K562 (cell line): ENCODE measurements at regions not wholly inside any gene's neighbourhood (a gene's known extent, or its start where the extent isn't known, plus 50 kb on each side); places are given as distances from the start of the nearest gene placed in this dataset.

Experiments used
- ATAC-seq: fragments of 200-7000 bp; cut with Tn5 transposase; 3 replicates; pipeline ENCODE4 v1.9.1; 2020; ENCODE audit warnings: moderate library complexity
- BruUV-seq: library from RNA; stranded (reverse); fragments of 400-500 nt; replicated peaks from 2 replicates; lab custom pipeline; 2021; lab: Mats Ljungman, UMichigan
- CTCF ChIA-PET: fragments of 300-600 bp; formaldehyde crosslinking; extraction: SDS; loops from one replicate; lab custom pipeline; 2021; ENCODE audit warnings: low intra/inter-chr PET ratio; lab: Yijun Ruan, JAX
- POLR2A ChIA-PET: fragments of 300-600, 350-650 bp; sonication (Branson Sonifier 250); formaldehyde crosslinking; extraction: SDS; loops from one replicate; lab custom pipeline; 2021; ENCODE audit warnings: antibody characterized with exemption, inconsistent platforms; lab: Yijun Ruan, JAX
- DNase-seq, 4 experiments: peaks; one replicate each; pipeline versions ENCODE4 v3.0.0 to v3.0.0-alpha.2; 2011 to 2018; ENCODE audit warnings: low spot score in 3 of 4, mixed read lengths in 3 of 4; ENCODE audit errors: extremely low read depth in 1 of 4
- FAIRE-seq: peaks from 2 replicates; lab custom pipeline; 2011; peaks lifted over from hg19 to GRCh38; lab: Jason Lieb, UNC
- H2AFZ ChIP-seq: 2 replicates; pipeline ENCODE4 v1.6.0; 2011; ENCODE audit warnings: low read depth, low read length, control low read depth, inconsistent platforms
- H3K27ac ChIP-seq: fragments of 200-600 bp; 3 replicates; pipeline ENCODE4 v1.8.0; 2011; ENCODE audit warnings: low read depth, mild to moderate bottlenecking, control low read depth, inconsistent platforms, low read length, moderate library complexity, mixed read lengths; ENCODE audit errors: extremely low read depth
- H3K27me3 ChIP-seq, 2 experiments: fragments of 300-600 bp in 1 of 2; 2 replicates in 1 of 2; 3 replicates in 1 of 2; pipeline versions ENCODE4 v1.6.0 to v1.8.0; 2011; ENCODE audit warnings: inconsistent platforms in 2 of 2, low read length in 2 of 2, mild to moderate bottlenecking in 1 of 2, mixed read lengths in 1 of 2, moderate library complexity in 1 of 2; ENCODE audit not compliant: control insufficient read depth in 2 of 2, insufficient read depth in 2 of 2
- H3K36me3 ChIP-seq: fragments of 300-600 bp; 3 replicates; pipeline ENCODE4 v1.8.0; 2011; ENCODE audit warnings: mild to moderate bottlenecking, low read length, inconsistent platforms; ENCODE audit not compliant: control insufficient read depth, insufficient read depth
- H3K4me1 ChIP-seq, 2 experiments: fragments of 200-600 bp in 1 of 2; replicated peaks in 1 of 2; 2 replicates in 1 of 2; 3 replicates in 1 of 2; pipeline versions ENCODE4 v1.5.1 to v1.8.0; 2011; ENCODE audit warnings: inconsistent platforms in 2 of 2, low read length in 2 of 2, mild to moderate bottlenecking in 1 of 2, mixed read lengths in 1 of 2, moderate library complexity in 1 of 2; ENCODE audit not compliant: control insufficient read depth in 2 of 2, insufficient read depth in 2 of 2
- H3K4me2 ChIP-seq: 2 replicates; pipeline ENCODE4 v1.6.1; 2011; ENCODE audit warnings: low read length, control low read depth, inconsistent platforms, mixed read lengths; ENCODE audit not compliant: insufficient read depth
- H3K4me3 ChIP-seq: fragments of 200-600 bp; sonication (generic), shearing (Covaris generic); 2 replicates; pipeline ENCODE4 v1.5.1; 2016; ENCODE audit warnings: control low read depth, inconsistent platforms
- H3K79me2 ChIP-seq: fragments of 200-600 bp; 3 replicates; pipeline ENCODE4 v1.8.0; 2011; ENCODE audit warnings: low read length, inconsistent platforms; ENCODE audit not compliant: control insufficient read depth, insufficient read depth
- H3K9ac ChIP-seq, 2 experiments: 2 replicates each; pipeline versions ENCODE4 v1.6.0 to v1.6.1; 2011; ENCODE audit warnings: low read depth in 2 of 2, low read length in 2 of 2, control low read depth in 1 of 2, inconsistent platforms in 1 of 2, mild to moderate bottlenecking in 1 of 2, mixed read lengths in 1 of 2; ENCODE audit not compliant: insufficient read depth in 1 of 2
- H3K9me1 ChIP-seq: one replicate; pipeline ENCODE4 v1.6.0; 2011; ENCODE audit warnings: inconsistent platforms, mild to moderate bottlenecking, low read length, moderate library complexity; ENCODE audit not compliant: control insufficient read depth, insufficient read depth
- H3K9me3 ChIP-seq: replicated peaks from 2 replicates; pipeline ENCODE4 v1.5.1; 2011; ENCODE audit warnings: low read depth, low read length, inconsistent platforms; ENCODE audit not compliant: control insufficient read depth, insufficient read depth
- H4K20me1 ChIP-seq: replicated peaks from 2 replicates; pipeline ENCODE4 v1.6.1; 2011; ENCODE audit warnings: low read length, inconsistent platforms, mixed read lengths; ENCODE audit not compliant: control insufficient read depth, insufficient read depth
- BRF1 ChIP-seq: IDR thresholded peaks from 3 replicates; pipeline ENCODE4 v1.6.1; 2011; ENCODE audit warnings: borderline replicate concordance, mild to moderate bottlenecking; ENCODE audit not compliant: insufficient read length; ENCODE audit errors: extremely low read depth
- DNMT1 ChIP-seq: fragments of 450-650 bp; IDR thresholded peaks from 2 replicates; pipeline ENCODE4 v1.6.1; 2016; ENCODE audit warnings: antibody characterized with exemption, mild to moderate bottlenecking
- JUND ChIP-seq, 2 experiments: IDR thresholded peaks; 2 replicates in 1 of 2; 3 replicates in 1 of 2; pipeline ENCODE4 v1.6.1; 2011; ENCODE audit warnings: borderline replicate concordance in 2 of 2, low read depth in 2 of 2, low read length in 2 of 2, improper control_type of control experiment in 1 of 2, missing biosample characterization in 1 of 2, missing genetic modification characterization in 1 of 2, missing genetic modification reagents in 1 of 2
- KAT7 ChIP-seq: sonication (generic); formaldehyde crosslinking; IDR thresholded peaks from 2 replicates; pipeline ENCODE4 v1.8.0; 2022; ENCODE audit warnings: missing genetic modification reagents, mild to moderate bottlenecking, borderline replicate concordance
- KDM4B ChIP-seq, 2 experiments: fragments of 450-650 bp in 1 of 2; sonication (generic) in 1 of 2; IDR thresholded peaks; 2 replicates each; pipeline ENCODE4 v1.6.1; 2016 to 2017; ENCODE audit warnings: borderline replicate concordance in 2 of 2, antibody characterized with exemption in 1 of 2, low read depth in 1 of 2, mild to moderate bottlenecking in 1 of 2
- MXI1 ChIP-seq: IDR thresholded peaks from 2 replicates; pipeline ENCODE4 v1.6.1; 2011; ENCODE audit warnings: low read depth, mild to moderate bottlenecking, improper control_type of control experiment, low read length
- PRPF4 ChIP-seq: fragments of 200-400 bp; formaldehyde crosslinking; IDR thresholded peaks from one replicate; pipeline ENCODE4 v1.6.1; 2017; ENCODE audit warnings: low read length, low read depth, mild to moderate bottlenecking; ENCODE audit not compliant: insufficient read depth, poor library complexity, severe bottlenecking
- PTTG1 ChIP-seq: fragments of 450-650 bp; IDR thresholded peaks from 2 replicates; pipeline ENCODE4 v1.6.1; 2016; ENCODE audit warnings: low read depth, mild to moderate bottlenecking, missing genetic modification characterization, missing compliant biosample characterization
- RBFOX2 ChIP-seq: fragments of 200-400 bp; formaldehyde crosslinking; IDR thresholded peaks from 2 replicates; pipeline ENCODE4 v1.6.1; 2017; ENCODE audit warnings: low read depth, mild to moderate bottlenecking, low read length, moderate library complexity
- TFAP4 ChIP-seq: sonication (generic); formaldehyde crosslinking; IDR thresholded peaks from 2 replicates; pipeline ENCODE4 v1.8.0; 2022; ENCODE audit warnings: missing genetic modification reagents, mild to moderate bottlenecking, moderate library complexity, borderline replicate concordance
- ZNF24 ChIP-seq: fragments of 450-650 bp; IDR thresholded peaks from 2 replicates; pipeline ENCODE4 v1.6.1; 2016
- ZNF551 ChIP-seq: fragments of 250-450 bp; sonication (Bioruptor Pico); IDR thresholded peaks from 2 replicates; pipeline ENCODE4 v1.5.0; 2021; ENCODE audit warnings: mild to moderate bottlenecking, moderate library complexity
- ZNF778 ChIP-seq: fragments of 450-650 bp; formaldehyde crosslinking; IDR thresholded peaks from 2 replicates; pipeline ENCODE4 v1.4.0; 2020; ENCODE audit warnings: mild to moderate bottlenecking, moderate library complexity
- ZNF830 ChIP-seq: fragments of 250-450 bp; sonication (Bioruptor Pico); IDR thresholded peaks from 2 replicates; pipeline ENCODE4 v1.5.0; 2021; ENCODE audit warnings: mild to moderate bottlenecking
- WGBS: fragments of 100-300 bp; shearing (Covaris generic); methylation state at CpG from one replicate; pipeline ENCODE4 v1.1.6; 2016; ENCODE audit warnings: low coverage, mixed read lengths; ENCODE audit not compliant: insufficient coverage; ENCODE audit errors: missing lambda C conversion rate; 5-methylcytosine and 5-hydroxymethylcytosine counted together
- in situ Hi-C: fragments of 300-500 bp; cut with MboI; formaldehyde crosslinking; loops from 4 replicates; pipeline ENCODE4 v1.15.0; 2018; ENCODE audit warnings: inconsistent platforms, mixed read lengths
- intact Hi-C: fragments of 100-400 bp; cut with micrococcal nuclease; formaldehyde crosslinking; loops from 2 replicates; pipeline ENCODE4 v1.14.2; 2022

- Histone ChIP-seq H3K9me1 (no peaks in the 10 kb centered on the region), H3K36me3 (no peaks in the 10 kb centered on the region), H2AFZ (no peak overlapping the region), H3K4me3 (no peak overlapping the region), H3K9me3 (no peaks in the 10 kb centered on the region), H3K9ac (no peak overlapping the region), H3K79me2 (no peaks in the 10 kb centered on the region), H3K27ac (no peak overlapping the region), H3K27me3 (peaks cover 13 to 27% of the 10 kb centered on the region in 2 experiments; a peak in 4 of 5 replicates), H3K4me2 (no peak overlapping the region), H4K20me1 (no peaks in the 10 kb centered on the region), H3K4me1 (peaks cover 6 to 10% of the 10 kb centered on the region in 2 experiments; a peak in 3 of 5 replicates)
- no peak for ATAC-seq
- in situ Hi-C loops (loop anchor here (5.0 to 25.0 kb wide), 4 partner anchors 205 to 1793 kb away; partner anchors contain the start of gene CHRM2), intact Hi-C loops (loop anchor here (1.0 to 10.0 kb wide), 12 partner anchors 130 to 1791 kb away; no protein-coding TSS in a partner anchor)
- no peak for DNase-seq
- BruUV-seq: no TSS peak
- ChIA-PET CTCF (interaction anchor here (0.9 to 4.0 kb wide), 6 partner anchors 204 to 1073 kb away, joined by 3 to 68 read pairs (median 4); no protein-coding TSS in a partner anchor), POLR2A (no interaction called here)
- 14% methylated on average over 6 of the region's 6 CpGs for WGBS
- no peak for FAIRE-seq
- TF ChIP-seq KDM4B (IDR thresholded peaks at IDR 0.05; ENCODE audit: borderline replicate concordance in 2 of 2, low read depth in 1 of 2): no peak
- no peak for TF ChIP-seq ZNF24
These were observed 53.3 kb upstream of the FAM180A start for GRCh38 chr7:135801877-135802276.

GRCh38 chr7:135801045-135801693 lies 52.6 kb upstream of the FAM180A start:
- Histone ChIP-seq H3K9ac (no peak overlapping the region), H3K36me3 (no peaks in the 10 kb centered on the region), H2AFZ (peak overlapping the region; percentile 70), H3K4me3 (no peak overlapping the region), H3K4me1 (peaks cover 6 to 10% of the 10 kb centered on the region in 2 experiments; a peak in 3 of 5 replicates), H3K27ac (no peak overlapping the region), H3K79me2 (no peaks in the 10 kb centered on the region), H4K20me1 (no peaks in the 10 kb centered on the region), H3K9me1 (no peaks in the 10 kb centered on the region), H3K27me3 (peaks cover 13 to 27% of the 10 kb centered on the region in 2 experiments; a peak in 4 of 5 replicates), H3K9me3 (no peaks in the 10 kb centered on the region), H3K4me2 (peak overlapping the region; percentile 32)
- ChIA-PET POLR2A (no interaction called here), CTCF (interaction anchor here (0.6 to 4.0 kb wide), 7 partner anchors 204 to 1073 kb away, joined by 3 to 68 read pairs (median 4); no protein-coding TSS in a partner anchor)
- 23% methylated on average over 16 of the region's 16 CpGs for WGBS
- FAIRE-seq: peak; percentile 98
- ATAC-seq: peak; percentile 84
- peak; percentile 74 to 83 (median 78) for DNase-seq
- intact Hi-C loops (loop anchor here (1.0 to 10.0 kb wide), 11 partner anchors 131 to 1653 kb away; no protein-coding TSS in a partner anchor), in situ Hi-C loops (loop anchor here (5.0 to 25.0 kb wide), 4 partner anchors 206 to 1794 kb away; partner anchors contain the start of gene CHRM2)
- BruUV-seq: no TSS peak
- TF ChIP-seq PRPF4 (no peak), ZNF551 (CRISPR knock-in tag) (no peak), TFAP4 (CRISPR knock-in tag) (no peak), KAT7 (CRISPR knock-in tag) (no peak), DNMT1 (no peak), ZNF830 (CRISPR knock-in tag) (no peak), PTTG1 (tag) (no peak), RBFOX2 (no peak), ZNF778 (CRISPR knock-in tag) (no peak), BRF1 (no peak), JUND (IDR thresholded peaks at IDR 0.05; ENCODE audit: borderline replicate concordance, low read depth, low read length) (0 out of 2 replicates have a peak, but pooled peaks have one; percentile 17), JUND (tag; IDR thresholded peaks at IDR 0.05; ENCODE audit: borderline replicate concordance, low read depth, low read length) (no peak), MXI1 (no peak)
